HCT116 (cell line): ENCODE measurements at regions not wholly inside any gene's neighbourhood (a gene's known extent, or its start where the extent isn't known, plus 50 kb on each side); places are given as distances from the start of the nearest gene placed in this dataset.

Source experiments
- ATAC-seq: fragments of 200-7000 bp; cut with Tn5 transposase; 2 replicates; pipeline ENCODE4 v1.9.1; 2020; ENCODE audit warnings: mild to moderate bottlenecking, moderate library complexity
- BruUV-seq: library from RNA; stranded (reverse); fragments of 400-500 nt; replicated peaks from 2 replicates; lab custom pipeline; 2021; lab: Mats Ljungman, UMichigan
- CTCF ChIA-PET: fragments of 300-600 bp; sonication (Branson Sonifier 250); formaldehyde crosslinking; loops from one replicate; lab custom pipeline; 2021; ENCODE audit warnings: antibody characterized with exemption; lab: Charles Lee
- POLR2A ChIA-PET: fragments of 300-600, 350-600 bp; sonication (Branson Sonifier 250); formaldehyde crosslinking; loops from one replicate; lab custom pipeline; 2021; ENCODE audit warnings: antibody characterized with exemption; lab: Charles Lee
- RAD21 ChIA-PET, 2 experiments: fragments of 300-600 bp; sonication (Branson Sonifier 250); formaldehyde crosslinking; loops; one replicate each; lab custom pipeline; 2023; ENCODE audit warnings: low total read pairs in 2 of 2; ENCODE audit not compliant: uncharacterized antibody in 2 of 2, unreplicated experiment in 2 of 2, low non-redundant PET in 1 of 2; lab: Charles Lee
- DNase-seq: peaks from one replicate; pipeline ENCODE4 v3.0.0-alpha.2; 2010; ENCODE audit warnings: low read depth, low spot score
- H2AFZ ChIP-seq: fragments of 200-600 bp; shearing (Covaris generic), sonication (generic); 2 replicates; pipeline ENCODE4 v1.6.1; 2017; ENCODE audit warnings: low read depth, mixed run types, mixed read lengths, antibody characterized with exemption, low read length; ENCODE audit not compliant: poor library complexity, severe bottlenecking
- H3K27ac ChIP-seq: 2 replicates; pipeline ENCODE4 v1.5.1; 2012; ENCODE audit warnings: low read depth, low read length
- H3K27me3 ChIP-seq: fragments of 200-600 bp; sonication (generic); 2 replicates; pipeline ENCODE4 v1.6.1; 2016; ENCODE audit warnings: mixed run types, low read length, mixed read lengths; ENCODE audit not compliant: insufficient read depth
- H3K36me3 ChIP-seq, 2 experiments: fragments of 200-500 bp in 1 of 2; fragments of 200-600 bp in 1 of 2; sonication (Bioruptor generic) in 1 of 2; sonication (generic) in 1 of 2; 2 replicates each; pipeline versions ENCODE4 v1.5.1 to v1.6.1; 2014 to 2016; ENCODE audit warnings: low read length in 2 of 2, inconsistent platforms in 1 of 2, mixed read lengths in 1 of 2, mixed run types in 1 of 2; ENCODE audit not compliant: insufficient read depth in 2 of 2, control insufficient read depth in 1 of 2
- H3K4me1 ChIP-seq, 2 experiments: fragments of 200-600 bp in 1 of 2; sonication (generic) in 1 of 2; 2 replicates each; pipeline versions ENCODE4 v1.5.1 to v1.6.1; 2012 to 2017; ENCODE audit warnings: low read length in 2 of 2, inconsistent platforms in 1 of 2, mild to moderate bottlenecking in 1 of 2, mixed read lengths in 1 of 2, mixed run types in 1 of 2, moderate library complexity in 1 of 2; ENCODE audit not compliant: insufficient read depth in 2 of 2, control insufficient read depth in 1 of 2
- H3K4me2 ChIP-seq: fragments of 200-600 bp; sonication (generic); 2 replicates; pipeline ENCODE4 v1.6.1; 2017; ENCODE audit warnings: mixed run types, low read length, mixed read lengths
- H3K4me3 ChIP-seq, 2 experiments: fragments of 200-600 bp in 1 of 2; sonication (generic) in 1 of 2; replicated peaks in 1 of 2; 2 replicates each; pipeline ENCODE4 v1.5.1; 2011 to 2016; ENCODE audit warnings: low read length in 2 of 2, control low read depth in 1 of 2, low read depth in 1 of 2, mild to moderate bottlenecking in 1 of 2, mixed read lengths in 1 of 2, mixed run types in 1 of 2
- H3K79me2 ChIP-seq: fragments of 200-600 bp; sonication (generic); 2 replicates; pipeline ENCODE4 v1.6.1; 2017; ENCODE audit warnings: mild to moderate bottlenecking, mixed run types, low read length, moderate library complexity, mixed read lengths; ENCODE audit not compliant: insufficient read depth
- H3K9ac ChIP-seq: fragments of 200-600 bp; sonication (generic); 2 replicates; pipeline ENCODE4 v1.6.1; 2016; ENCODE audit warnings: low read length, mixed read lengths
- H3K9me2 ChIP-seq: fragments of 200-600 bp; sonication (generic), shearing (Covaris generic); 2 replicates; pipeline ENCODE4 v1.6.1; 2017; ENCODE audit warnings: mixed run types, mild to moderate bottlenecking, moderate library complexity; ENCODE audit not compliant: insufficient read depth
- H3K9me3 ChIP-seq, 2 experiments: fragments of 200-500 bp in 1 of 2; fragments of 200-600 bp in 1 of 2; sonication (Bioruptor generic) in 1 of 2; sonication (generic) in 1 of 2; 2 replicates each; pipeline ENCODE4 v1.6.1; 2014 to 2017; ENCODE audit warnings: low read length in 2 of 2, mixed read lengths in 2 of 2, inconsistent platforms in 1 of 2, low read depth in 1 of 2, mild to moderate bottlenecking in 1 of 2, mixed run types in 1 of 2, moderate library complexity in 1 of 2; ENCODE audit not compliant: control insufficient read depth in 1 of 2, insufficient read depth in 1 of 2
- H4K20me1 ChIP-seq: fragments of 200-600 bp; sonication (generic), shearing (Covaris generic); 2 replicates; pipeline ENCODE4 v1.6.1; 2017; ENCODE audit warnings: mixed run types, mild to moderate bottlenecking, moderate library complexity; ENCODE audit not compliant: insufficient read depth
- ELF1 ChIP-seq: IDR thresholded peaks from 2 replicates; pipeline ENCODE4 v1.6.1; 2012; ENCODE audit warnings: low read depth, borderline replicate concordance
- EZH2 ChIP-seq: fragments of 200-600 bp; sonication (generic); IDR thresholded peaks from 2 replicates; pipeline ENCODE4 v1.6.1; 2017; ENCODE audit warnings: antibody characterized with exemption, mixed run types
- EZH2phosphoT487 ChIP-seq: fragments of 200-600 bp; IDR thresholded peaks from 2 replicates; pipeline ENCODE4 v1.6.1; 2018; ENCODE audit warnings: antibody characterized with exemption, borderline replicate concordance
- FOSL1 ChIP-seq: IDR thresholded peaks from 2 replicates; pipeline ENCODE4 v1.6.1; 2012; ENCODE audit warnings: low read depth
- JUND ChIP-seq: IDR thresholded peaks from 2 replicates; pipeline ENCODE4 v1.6.1; 2012
- POLR2A ChIP-seq: IDR thresholded peaks from 2 replicates; pipeline ENCODE4 v1.7.0; 2011; ENCODE audit warnings: borderline replicate concordance; ENCODE audit not compliant: insufficient read depth, insufficient read length; ENCODE audit errors: extremely low read depth
- POLR2AphosphoS5 ChIP-seq: IDR thresholded peaks from 2 replicates; pipeline ENCODE4 v1.6.1; 2011; ENCODE audit warnings: mild to moderate bottlenecking, low read depth, low read length, moderate library complexity
- REST ChIP-seq: IDR thresholded peaks from 2 replicates; pipeline ENCODE4 v1.6.1; 2012; ENCODE audit warnings: low read depth
- SIN3A ChIP-seq: IDR thresholded peaks from 2 replicates; pipeline ENCODE4 v1.6.1; 2012; ENCODE audit warnings: low read depth
- SP1 ChIP-seq: IDR thresholded peaks from 2 replicates; pipeline ENCODE4 v1.6.1; 2012; ENCODE audit warnings: low read depth
- TCF7L2 ChIP-seq: IDR thresholded peaks from 2 replicates; pipeline ENCODE4 v1.7.0; 2011; ENCODE audit warnings: borderline replicate concordance, inconsistent platforms; ENCODE audit not compliant: insufficient read depth, insufficient read length; ENCODE audit errors: extremely low read depth
- ZFX ChIP-seq: fragments of 450-650 bp; IDR thresholded peaks from 2 replicates; pipeline ENCODE4 v1.6.1; 2017
- intact Hi-C: fragments of 100-400 bp; cut with micrococcal nuclease; formaldehyde crosslinking; loops from 2 replicates; pipeline ENCODE4 v1.10.0; 2022
- TF ChIP-seq, protein P1 (sequence below): IDR thresholded peaks from 2 replicates; pipeline ENCODE4 v1.6.1; 2011; ENCODE audit warnings: mild to moderate bottlenecking, low read length, moderate library complexity; ENCODE audit not compliant: insufficient replicate concordance; ENCODE audit errors: extremely low read depth

DNA sequence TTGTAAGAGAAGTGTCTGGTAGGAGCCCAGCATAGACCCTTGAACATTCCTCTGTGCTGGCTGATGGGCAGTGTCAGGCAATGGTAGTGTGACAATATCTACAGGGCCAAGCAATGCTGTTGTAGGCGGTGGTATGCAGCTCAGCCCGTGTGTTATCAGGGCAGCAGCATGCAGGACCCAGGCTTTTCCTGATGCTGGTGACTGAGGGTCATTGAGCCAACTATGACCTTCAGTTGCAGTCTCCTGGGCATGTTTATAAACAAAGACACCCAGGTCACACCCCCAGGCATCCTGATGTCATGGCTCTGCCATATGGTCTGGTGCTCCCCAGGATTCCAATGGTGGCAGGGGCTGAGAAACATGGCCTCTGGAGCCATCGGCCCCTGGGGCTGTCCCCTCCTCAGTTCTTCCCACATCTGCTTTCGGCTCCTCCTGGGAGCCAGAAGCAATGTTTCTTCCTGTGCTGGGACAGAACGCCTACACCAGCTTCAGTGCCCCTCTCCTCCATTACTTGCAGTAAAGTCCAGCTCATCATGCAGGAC, 518.0 kb upstream of the HS6ST1 start:
- no peaks in the 10 kb centered on the region for H3K4me1 ChIP-seq
- no peaks in the 10 kb centered on the region for H3K9me3 ChIP-seq
- no peak overlapping the region for H3K9ac ChIP-seq
- BruUV-seq, result no TSS peak
- H3K4me3 ChIP-seq, result no peak overlapping the region
- ChIA-PET POLR2A (no interaction called here), RAD21 (no interaction called here), CTCF (no interaction called here)
- H3K79me2 ChIP-seq, result no peaks in the 10 kb centered on the region
- DNase-seq, result no peak
- TF ChIP-seq, protein P1, sequence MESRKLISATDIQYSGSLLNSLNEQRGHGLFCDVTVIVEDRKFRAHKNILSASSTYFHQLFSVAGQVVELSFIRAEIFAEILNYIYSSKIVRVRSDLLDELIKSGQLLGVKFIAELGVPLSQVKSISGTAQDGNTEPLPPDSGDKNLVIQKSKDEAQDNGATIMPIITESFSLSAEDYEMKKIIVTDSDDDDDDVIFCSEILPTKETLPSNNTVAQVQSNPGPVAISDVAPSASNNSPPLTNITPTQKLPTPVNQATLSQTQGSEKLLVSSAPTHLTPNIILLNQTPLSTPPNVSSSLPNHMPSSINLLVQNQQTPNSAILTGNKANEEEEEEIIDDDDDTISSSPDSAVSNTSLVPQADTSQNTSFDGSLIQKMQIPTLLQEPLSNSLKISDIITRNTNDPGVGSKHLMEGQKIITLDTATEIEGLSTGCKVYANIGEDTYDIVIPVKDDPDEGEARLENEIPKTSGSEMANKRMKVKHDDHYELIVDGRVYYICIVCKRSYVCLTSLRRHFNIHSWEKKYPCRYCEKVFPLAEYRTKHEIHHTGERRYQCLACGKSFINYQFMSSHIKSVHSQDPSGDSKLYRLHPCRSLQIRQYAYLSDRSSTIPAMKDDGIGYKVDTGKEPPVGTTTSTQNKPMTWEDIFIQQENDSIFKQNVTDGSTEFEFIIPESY, result no peak
- no peak for TF ChIP-seq POLR2AphosphoS5
- TF ChIP-seq SP1, result no peak
- TF ChIP-seq EZH2, result no peak
- no peak overlapping the region for H3K4me2 ChIP-seq
- intact Hi-C loops, result no loop called here
- H3K27me3 ChIP-seq, result peaks cover 29% of the 10 kb centered on the region
- H4K20me1 ChIP-seq, result no peaks in the 10 kb centered on the region
- ATAC-seq, result no peak
- no peaks in the 10 kb centered on the region for H3K9me2 ChIP-seq
- no peak overlapping the region for H2AFZ ChIP-seq
- no peaks in the 10 kb centered on the region for H3K36me3 ChIP-seq
- H3K27ac ChIP-seq, result no peak overlapping the region

DNA sequence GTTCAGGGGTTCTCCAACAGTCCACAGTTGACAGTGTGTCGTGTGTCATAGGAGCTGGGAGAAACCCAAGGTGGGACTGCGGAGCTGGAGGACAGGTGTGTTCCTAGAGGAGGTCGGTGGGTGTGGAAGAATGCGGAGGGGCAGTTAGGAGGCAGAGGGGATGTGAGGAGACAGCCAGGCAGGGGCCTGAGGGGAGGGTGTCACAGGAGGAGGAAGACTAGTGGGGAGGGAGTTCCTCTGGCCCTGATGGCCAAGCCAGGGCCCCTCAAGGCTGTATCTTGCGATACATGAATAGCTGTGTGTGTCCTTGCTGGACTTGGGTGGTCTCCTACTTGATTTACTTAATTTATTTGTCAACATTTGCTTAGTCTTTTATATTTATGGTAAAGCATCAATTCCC, 519.6 kb upstream of the HS6ST1 start:
- Histone ChIP-seq H3K4me1 (no peaks in the 10 kb centered on the region), H3K27ac (no peak overlapping the region), H3K36me3 (no peaks in the 10 kb centered on the region), H3K9ac (no peak overlapping the region), H3K4me2 (no peak overlapping the region), H3K79me2 (no peaks in the 10 kb centered on the region), H3K9me2 (no peaks in the 10 kb centered on the region), H2AFZ (no peak overlapping the region), H4K20me1 (no peaks in the 10 kb centered on the region), H3K9me3 (no peaks in the 10 kb centered on the region), H3K4me3 (no peak overlapping the region), H3K27me3 (peaks cover 30% of the 10 kb centered on the region; the same call in 1 of the 2 replicates)
- RAD21 ChIA-PET, result no interaction called here
- intact Hi-C loops, result no loop called here
- ATAC-seq (no peak), DNase-seq (no peak)
- POLR2A ChIA-PET, result no interaction called here
- no TSS peak for BruUV-seq
- CTCF ChIA-PET, result no interaction called here
- TF ChIP-seq POLR2AphosphoS5 (no peak), EZH2phosphoT487 (no peak), EZH2 (no peak), ELF1 (no peak), ZFX (no peak), REST (no peak), SIN3A (no peak), TCF7L2 (no peak), POLR2A (no peak), JUND (no peak), FOSL1 (no peak)
- TF ChIP-seq, protein P1, result no peak
